Adrenal gland (tissue), 5 donors: ENCODE measurements at regions not wholly inside any gene's neighbourhood (a gene's known extent, or its start where the extent isn't known, plus 50 kb on each side); places are given as distances from the start of the nearest gene placed in this dataset.

Experiments used
- POLR2A ChIP-seq, 2 donors: fragments of 450-650 bp; IDR thresholded peaks; one replicate each; pipeline ENCODE4 v1.6.1; 2017; ENCODE audit warnings: antibody characterized with exemption in 2 of 2, mild to moderate bottlenecking in 2 of 2, moderate library complexity in 1 of 2
- TF ChIP-seq, protein P1 (sequence below), 6 experiments: fragments of 450-650 bp in 4 of 6; fragments of 200-600 bp in 2 of 6; sonication (generic) in 1 of 6; IDR thresholded peaks; 1 replicate in 5 of 6; 2 replicates in 1 of 6; pipeline versions ENCODE4 v1.5.1 to v1.8.0; 2016 to 2021; ENCODE audit warnings: antibody characterized with exemption in 6 of 6, mild to moderate bottlenecking in 2 of 6, moderate library complexity in 1 of 6
- donor health status: DM: no; HTN: no; CAD: no.

DNA sequence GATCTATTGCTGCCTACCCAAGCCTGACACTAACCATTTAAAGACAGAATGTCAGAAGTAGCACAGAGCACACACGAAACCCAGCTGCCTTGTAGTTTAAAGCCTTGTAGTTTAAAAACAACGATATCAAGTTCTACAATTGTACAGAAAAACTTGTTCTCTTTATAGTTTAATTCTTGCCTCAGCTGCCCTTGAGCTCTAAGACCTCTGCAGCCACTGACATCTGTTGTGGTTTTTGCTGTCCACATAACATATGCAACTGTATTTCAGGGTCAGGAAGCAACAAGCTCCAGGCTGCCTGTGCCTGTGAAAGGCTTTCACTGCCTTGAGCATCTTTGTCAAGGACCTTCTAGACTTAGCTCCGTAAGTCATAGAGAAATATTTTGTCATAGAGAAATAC is 227.2 kb downstream of the SPCS3 start:
- TF ChIP-seq, protein P1, sequence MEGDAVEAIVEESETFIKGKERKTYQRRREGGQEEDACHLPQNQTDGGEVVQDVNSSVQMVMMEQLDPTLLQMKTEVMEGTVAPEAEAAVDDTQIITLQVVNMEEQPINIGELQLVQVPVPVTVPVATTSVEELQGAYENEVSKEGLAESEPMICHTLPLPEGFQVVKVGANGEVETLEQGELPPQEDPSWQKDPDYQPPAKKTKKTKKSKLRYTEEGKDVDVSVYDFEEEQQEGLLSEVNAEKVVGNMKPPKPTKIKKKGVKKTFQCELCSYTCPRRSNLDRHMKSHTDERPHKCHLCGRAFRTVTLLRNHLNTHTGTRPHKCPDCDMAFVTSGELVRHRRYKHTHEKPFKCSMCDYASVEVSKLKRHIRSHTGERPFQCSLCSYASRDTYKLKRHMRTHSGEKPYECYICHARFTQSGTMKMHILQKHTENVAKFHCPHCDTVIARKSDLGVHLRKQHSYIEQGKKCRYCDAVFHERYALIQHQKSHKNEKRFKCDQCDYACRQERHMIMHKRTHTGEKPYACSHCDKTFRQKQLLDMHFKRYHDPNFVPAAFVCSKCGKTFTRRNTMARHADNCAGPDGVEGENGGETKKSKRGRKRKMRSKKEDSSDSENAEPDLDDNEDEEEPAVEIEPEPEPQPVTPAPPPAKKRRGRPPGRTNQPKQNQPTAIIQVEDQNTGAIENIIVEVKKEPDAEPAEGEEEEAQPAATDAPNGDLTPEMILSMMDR (IDR thresholded peaks at IDR 0.05) = no peak
- TF ChIP-seq POLR2A (IDR thresholded peaks at IDR 0.05) = no peak
